ENCODE measurements at regions not wholly inside any gene's neighbourhood (a gene's known extent, or its start where the extent isn't known, plus 50 kb on each side); places are given as distances from the start of the nearest gene placed in this dataset.

- no peak for TF ChIP-seq CTCF (IDR thresholded peaks at IDR 0.05)
- no peak for TF ChIP-seq POLR2A (IDR thresholded peaks at IDR 0.05)
- no peaks in the 10 kb centered on the region for H3K4me1 ChIP-seq
- DNase-seq (no peak), ATAC-seq (no peak)
- H3K36me3 ChIP-seq: no peaks in the 10 kb centered on the region
- H3K9me3 ChIP-seq: no peaks in the 10 kb centered on the region
- 37% methylated on average over 1 of the region's 1 CpG for WGBS (ENCODE audit: insufficient coverage, low coverage, low lambda C conversion rate, missing lambda C conversion rate)
- H3K27me3 ChIP-seq: no peaks in the 10 kb centered on the region
- intact Hi-C loops (cut with DNase I): no loop called here
- H3K27ac ChIP-seq: no peak overlapping the region
- no peak overlapping the region for H3K4me3 ChIP-seq
Measured at GRCh38 chr3:30181178-30181465, 425.3 kb upstream of the TGFBR2 start.

GRCh38 chr3:30181581-30181980, 424.8 kb upstream of the TGFBR2 start:
- no peaks in the 10 kb centered on the region for H3K27me3 ChIP-seq
- TF ChIP-seq CTCF (IDR thresholded peaks at IDR 0.05) (no peak), POLR2A (IDR thresholded peaks at IDR 0.05) (no peak)
- DNase-seq (no peak), ATAC-seq (no peak)
- no peaks in the 10 kb centered on the region for H3K4me1 ChIP-seq
- no peaks in the 10 kb centered on the region for H3K9me3 ChIP-seq
- H3K4me3 ChIP-seq: no peak overlapping the region
- H3K27ac ChIP-seq: no peak overlapping the region
- intact Hi-C loops (cut with DNase I): no loop called here
- H3K36me3 ChIP-seq: no peaks in the 10 kb centered on the region

GRCh38 chr3:30183421-30183820, 423.0 kb upstream of the TGFBR2 start:
- H3K27ac ChIP-seq: no peak overlapping the region
- DNase-seq (no peak), ATAC-seq (no peak)
- intact Hi-C loops (cut with DNase I): no loop called here
- H3K9me3 ChIP-seq: no peaks in the 10 kb centered on the region
- H3K4me3 ChIP-seq: no peak overlapping the region
- TF ChIP-seq POLR2A (IDR thresholded peaks at IDR 0.05) (no peak), CTCF (IDR thresholded peaks at IDR 0.05) (no peak)
- H3K36me3 ChIP-seq: no peaks in the 10 kb centered on the region
- no peaks in the 10 kb centered on the region for H3K27me3 ChIP-seq
- H3K4me1 ChIP-seq: no peaks in the 10 kb centered on the region
- 83% methylated on average over 2 of the region's 2 CpGs for WGBS (ENCODE audit: insufficient coverage, low coverage, low lambda C conversion rate, missing lambda C conversion rate)

- Histone ChIP-seq H3K9me3 (no peaks in the 10 kb centered on the region), H3K4me3 (no peak overlapping the region), H3K4me1 (no peaks in the 10 kb centered on the region), H3K27ac (no peak overlapping the region), H3K36me3 (no peaks in the 10 kb centered on the region), H3K27me3 (no peaks in the 10 kb centered on the region)
- TF ChIP-seq CTCF (IDR thresholded peaks at IDR 0.05) (no peak), POLR2A (IDR thresholded peaks at IDR 0.05) (no peak)
- intact Hi-C loops (cut with DNase I): no loop called here
- no peak for ATAC-seq
- DNase-seq: no peak
- 70% methylated on average over 1 of the region's 1 CpG for WGBS (ENCODE audit: insufficient coverage, low coverage, low lambda C conversion rate, missing lambda C conversion rate)
Measured at GRCh38 chr3:30184091-30184810, 422.1 kb upstream of the TGFBR2 start.

GRCh38 chr3:30185872-30186271, 420.5 kb upstream of the TGFBR2 start:
- intact Hi-C loops (cut with DNase I): no loop called here
- TF ChIP-seq POLR2A (IDR thresholded peaks at IDR 0.05) (no peak), CTCF (IDR thresholded peaks at IDR 0.05) (no peak)
- Histone ChIP-seq H3K27me3 (no peaks in the 10 kb centered on the region), H3K4me3 (no peak overlapping the region), H3K4me1 (no peaks in the 10 kb centered on the region), H3K9me3 (no peaks in the 10 kb centered on the region), H3K36me3 (no peaks in the 10 kb centered on the region), H3K27ac (no peak overlapping the region)
- no peak for DNase-seq
- no peak for ATAC-seq
